Liver (tissue), 8 donors: ENCODE measurements at regions not wholly inside any gene's neighbourhood (a gene's known extent, or its start where the extent isn't known, plus 50 kb on each side); places are given as distances from the start of the nearest gene placed in this dataset.

Source experiments
- DNase-seq: peaks from one replicate; pipeline ENCODE4 v3.0.0-alpha.2; 2017; ENCODE audit warnings: low spot score
- H3K27ac ChIP-seq, 2 donors: one replicate each; pipeline ENCODE4 v1.7.0; 2013; ENCODE audit warnings: inconsistent platforms in 2 of 2, low read length in 2 of 2, control low read depth in 1 of 2, low read depth in 1 of 2, mild to moderate bottlenecking in 1 of 2
- H3K27me3 ChIP-seq, 4 donors: one replicate each; pipeline versions ENCODE4 v1.6.1 to v1.7.0; 2013; ENCODE audit warnings: low read length in 3 of 4, inconsistent platforms in 1 of 4, mild to moderate bottlenecking in 1 of 4, moderate library complexity in 1 of 4; ENCODE audit not compliant: control insufficient read depth in 4 of 4, insufficient read depth in 4 of 4
- H3K36me3 ChIP-seq, 4 donors: one replicate each; pipeline versions ENCODE4 v1.6.1 to v1.7.0; 2013; ENCODE audit warnings: low read length in 3 of 4, mild to moderate bottlenecking in 3 of 4, low read depth in 1 of 4, moderate library complexity in 1 of 4; ENCODE audit not compliant: control insufficient read depth in 4 of 4, insufficient read depth in 3 of 4
- H3K4me1 ChIP-seq, 4 donors: one replicate each; pipeline versions ENCODE4 v1.6.1 to v1.7.0; 2013; ENCODE audit warnings: low read length in 3 of 4, mild to moderate bottlenecking in 3 of 4, moderate library complexity in 1 of 4; ENCODE audit not compliant: control insufficient read depth in 4 of 4, insufficient read depth in 4 of 4
- H3K4me3 ChIP-seq, 3 donors: one replicate each; pipeline versions ENCODE4 v1.6.1 to v1.7.0; 2013; ENCODE audit warnings: low read length in 3 of 3, control low read depth in 1 of 3, low read depth in 1 of 3, mild to moderate bottlenecking in 1 of 3
- H3K9ac ChIP-seq, 2 donors: one replicate each; pipeline ENCODE4 v1.7.0; 2013; ENCODE audit warnings: low read length in 2 of 2, mild to moderate bottlenecking in 2 of 2, moderate library complexity in 2 of 2, control low read depth in 1 of 2, low read depth in 1 of 2
- H3K9me3 ChIP-seq, 4 donors: one replicate each; pipeline versions ENCODE4 v1.6.1 to v1.7.0; 2013; ENCODE audit warnings: low read length in 3 of 4; ENCODE audit not compliant: control insufficient read depth in 4 of 4
- ATF3 ChIP-seq: IDR thresholded peaks from 2 replicates; pipeline ENCODE4 v1.6.1; 2016; ENCODE audit warnings: antibody characterized with exemption
- CTCF ChIP-seq: fragments of 150-350 bp; IDR thresholded peaks from 2 replicates; pipeline ENCODE4 v1.5.1; 2017; ENCODE audit warnings: improper control_type of control experiment, low read depth, low read length; ENCODE audit not compliant: missing input control
- EGR1 ChIP-seq, 2 donors: IDR thresholded peaks; 2 replicates each; pipeline ENCODE4 v1.6.1; 2016 to 2018; ENCODE audit warnings: antibody characterized with exemption in 2 of 2, low read depth in 2 of 2
- FOXA1 ChIP-seq: IDR thresholded peaks from 2 replicates; pipeline ENCODE4 v1.6.1; 2016; ENCODE audit warnings: antibody characterized with exemption
- FOXA2 ChIP-seq: IDR thresholded peaks from 2 replicates; pipeline ENCODE4 v1.6.1; 2016; ENCODE audit warnings: antibody characterized with exemption
- GABPA ChIP-seq, 2 donors: IDR thresholded peaks in 1 of 2; conservative IDR thresholded peaks in 1 of 2; 2 replicates each; pipeline ENCODE4 v1.6.1; 2016; ENCODE audit warnings: antibody characterized with exemption in 2 of 2, mild to moderate bottlenecking in 1 of 2, moderate library complexity in 1 of 2
- HNF4A ChIP-seq, 2 donors: conservative IDR thresholded peaks; 2 replicates each; pipeline ENCODE4 v1.6.1; 2016; ENCODE audit warnings: antibody characterized with exemption in 2 of 2, mild to moderate bottlenecking in 2 of 2
- HNF4G ChIP-seq: IDR thresholded peaks from 2 replicates; pipeline ENCODE4 v1.6.1; 2016; ENCODE audit warnings: antibody characterized with exemption
- JUND ChIP-seq, 2 donors: IDR thresholded peaks; 2 replicates each; pipeline ENCODE4 v1.6.1; 2016; ENCODE audit warnings: antibody characterized with exemption in 2 of 2
- NR2F2 ChIP-seq: IDR thresholded peaks from 2 replicates; pipeline ENCODE4 v1.6.1; 2016; ENCODE audit warnings: antibody characterized with exemption
- RAD21 ChIP-seq, 2 donors: IDR thresholded peaks; 2 replicates each; pipeline ENCODE4 v1.6.1; 2016; ENCODE audit warnings: antibody characterized with exemption in 2 of 2, mild to moderate bottlenecking in 2 of 2
- REST ChIP-seq: IDR thresholded peaks from 2 replicates; pipeline ENCODE4 v1.6.1; 2016; ENCODE audit warnings: antibody characterized with exemption, mild to moderate bottlenecking
- RXRA ChIP-seq, 2 donors: IDR thresholded peaks; 2 replicates each; pipeline ENCODE4 v1.6.1; 2017 to 2018; ENCODE audit warnings: antibody characterized with exemption in 2 of 2, mild to moderate bottlenecking in 1 of 2
- SP1 ChIP-seq: IDR thresholded peaks from 2 replicates; pipeline ENCODE4 v1.6.1; 2018; ENCODE audit warnings: antibody characterized with exemption, mild to moderate bottlenecking
- TAF1 ChIP-seq: conservative IDR thresholded peaks from 2 replicates; pipeline ENCODE4 v1.6.1; 2016; ENCODE audit warnings: antibody characterized with exemption, mild to moderate bottlenecking
- ZBTB33 ChIP-seq: IDR thresholded peaks from 2 replicates; pipeline ENCODE4 v1.6.1; 2016; ENCODE audit warnings: antibody characterized with exemption
- WGBS: extraction: QIAGEN DNeasy Blood & Tissue Kit; methylation state at CpG from one replicate; pipeline ENCODE4 v1.1.7; 2013; 5-methylcytosine and 5-hydroxymethylcytosine counted together
- donor health status: healthy.
- donor health status: healthy.
- donor health status: healthy.
- donor health status: healthy.
- donor health status: healthy.

- DNase-seq = no peak
- Histone ChIP-seq H3K9me3 (peaks cover 0 to 5% (median under 1%) of the 10 kb centered on the region in 4 donors), H3K4me3 (no peak overlapping the region), H3K4me1 (no peaks in the 10 kb centered on the region), H3K9ac (no peak overlapping the region), H3K27ac (no peak overlapping the region), H3K36me3 (no peaks in the 10 kb centered on the region), H3K27me3 (no peaks in the 10 kb centered on the region)
- TF ChIP-seq EGR1 (IDR thresholded peaks at IDR 0.05; ENCODE audit: low read depth in 2 of 2) (no peak), HNF4A (conservative IDR thresholded peaks at IDR 0.05) (no peak), TAF1 (no peak), FOXA1 (no peak), RAD21 (IDR thresholded peaks at IDR 0.05) (no peak), CTCF (no peak), GABPA (IDR thresholded peaks at IDR 0.05 in 1 of 2, conservative IDR thresholded peaks at IDR 0.05 in 1 of 2) (no peak)
- 69% methylated on average over 2 of the region's 2 CpGs for WGBS
Observed at GRCh38 chr2:183859129-183859528, 734.9 kb downstream of the NUP35 start.

- no peaks in the 10 kb centered on the region for H3K36me3 ChIP-seq
- no peak overlapping the region for H3K9ac ChIP-seq
- WGBS = 71% methylated on average over 2 of the region's 2 CpGs
- no peaks in the 10 kb centered on the region for H3K9me3 ChIP-seq
- no peak overlapping the region for H3K4me3 ChIP-seq
- no peaks in the 10 kb centered on the region for H3K27me3 ChIP-seq
- H3K4me1 ChIP-seq = no peaks in the 10 kb centered on the region
- DNase-seq = no peak
- TF ChIP-seq NR2F2 (no peak), HNF4G (no peak), FOXA1 (no peak)
- no peak overlapping the region for H3K27ac ChIP-seq
Observed at GRCh38 chr2:183866666-183867065, 731.7 kb upstream of the ZNF804A start.

- WGBS = 73% methylated on average over 5 of the region's 5 CpGs
- Histone ChIP-seq H3K4me1 (no peaks in the 10 kb centered on the region), H3K36me3 (no peaks in the 10 kb centered on the region), H3K4me3 (no peak overlapping the region), H3K9ac (no peak overlapping the region), H3K27me3 (no peaks in the 10 kb centered on the region), H3K27ac (no peak overlapping the region), H3K9me3 (no peaks in the 10 kb centered on the region)
- DNase-seq = no peak
- TF ChIP-seq ATF3 = no peak
- no peak for TF ChIP-seq SP1
- TF ChIP-seq HNF4G = no peak
- TF ChIP-seq FOXA1 = no peak
- no peak for TF ChIP-seq FOXA2
- no peak for TF ChIP-seq RAD21 (IDR thresholded peaks at IDR 0.05)
- TF ChIP-seq CTCF = no peak
- TF ChIP-seq ZBTB33 = no peak
- TF ChIP-seq REST = no peak
- no peak for TF ChIP-seq TAF1
- no peak for TF ChIP-seq HNF4A (conservative IDR thresholded peaks at IDR 0.05)
- TF ChIP-seq JUND (IDR thresholded peaks at IDR 0.05) = no peak
- TF ChIP-seq RXRA (IDR thresholded peaks at IDR 0.05) = no peak
Observed at GRCh38 chr2:183867206-183867605, 731.1 kb upstream of the ZNF804A start.
